T47D (cell line): ENCODE measurements at regions not wholly inside any gene's neighbourhood (a gene's known extent, or its start where the extent isn't known, plus 50 kb on each side); places are given as distances from the start of the nearest gene placed in this dataset.

Experiments used
- DNase-seq, 2 experiments: peaks; one replicate each; pipeline versions ENCODE4 v3.0.0 to v3.0.0-alpha.2; 2011 to 2012; ENCODE audit warnings: low read depth in 1 of 2, low spot score in 1 of 2
- JUND ChIP-seq: IDR thresholded peaks from 2 replicates; pipeline ENCODE4 v1.6.1; 2012; ENCODE audit warnings: low read depth
- in situ Hi-C: cut with HindIII; loops from 2 replicates; pipeline ENCODE4 v1.10.0; 2016; ENCODE audit warnings: low sequenced_read_pairs, low pct_unique_long_range_greater_than_20kb

DNA sequence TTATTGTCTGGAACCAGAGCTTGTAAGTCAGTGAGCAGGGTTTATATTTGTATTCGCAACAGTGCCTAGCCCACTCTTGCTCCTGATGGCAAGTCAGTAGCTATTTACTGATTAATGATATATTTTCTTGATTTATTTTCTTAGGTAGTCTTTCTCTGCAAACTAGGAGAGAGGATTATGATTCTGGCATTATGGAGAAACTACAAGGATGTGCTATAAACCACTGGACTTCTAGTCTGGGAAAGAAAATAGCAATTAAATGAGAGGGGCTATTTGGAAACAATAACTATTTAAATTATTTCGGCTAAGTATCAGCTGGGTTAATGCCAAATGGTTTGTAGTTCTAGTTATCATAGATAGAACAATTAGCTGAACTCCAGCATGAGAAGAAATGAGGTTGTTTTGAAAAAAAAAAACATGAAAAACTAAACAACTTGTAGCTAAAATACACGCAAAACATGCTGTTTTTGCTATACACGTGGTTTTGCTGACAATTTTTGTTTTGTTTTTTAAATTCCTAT is 304.9 kb upstream of the TCF21 start:
- in situ Hi-C loops: no loop called here
- no peak for DNase-seq
- TF ChIP-seq JUND: no peak

DNA sequence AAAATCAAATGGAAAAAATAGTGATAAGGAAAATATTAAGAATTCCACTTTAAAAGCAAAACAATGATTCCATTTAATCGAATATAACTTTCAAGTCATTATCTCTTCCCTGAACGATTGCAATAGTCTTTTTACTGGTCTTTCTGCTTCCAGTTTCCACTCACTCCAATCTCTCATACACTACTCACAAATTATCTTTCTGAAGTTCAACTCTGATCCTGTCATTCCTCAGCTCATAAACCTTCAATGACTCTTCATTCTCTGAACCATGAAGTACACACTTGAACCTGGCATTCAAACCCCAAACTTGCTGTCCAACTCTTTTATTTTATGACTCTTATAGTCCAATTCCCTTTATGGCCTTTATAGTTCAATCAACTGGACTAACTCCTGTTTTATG is 304.1 kb upstream of the TCF21 start:
- in situ Hi-C loops: no loop called here

DNA sequence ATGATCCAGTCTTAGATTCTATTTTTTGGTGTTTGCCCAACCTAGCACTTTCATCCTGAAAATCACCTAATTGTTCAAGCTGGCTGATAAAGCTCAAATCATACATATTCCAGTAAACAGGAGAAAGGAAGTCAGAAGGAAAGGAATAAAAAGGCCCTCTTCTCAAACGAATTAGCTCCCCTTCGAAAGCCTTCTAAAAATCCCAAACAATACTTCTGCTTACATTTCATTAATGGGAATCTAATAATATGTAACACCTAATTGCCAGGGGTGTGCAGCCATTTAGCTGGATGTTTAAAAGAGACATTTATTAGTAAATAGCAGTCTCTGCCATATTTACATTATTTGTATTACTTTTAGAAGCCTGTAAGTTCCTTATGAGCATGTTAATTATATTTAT is 302.9 kb upstream of the TCF21 start:
- no peak for TF ChIP-seq JUND
- DNase-seq: no peak
- in situ Hi-C loops: no loop called here

More for the DNA sequence above, 304.1 kb upstream of the TCF21 start:
- TF ChIP-seq JUND: no peak
- no peak for DNase-seq

DNA sequence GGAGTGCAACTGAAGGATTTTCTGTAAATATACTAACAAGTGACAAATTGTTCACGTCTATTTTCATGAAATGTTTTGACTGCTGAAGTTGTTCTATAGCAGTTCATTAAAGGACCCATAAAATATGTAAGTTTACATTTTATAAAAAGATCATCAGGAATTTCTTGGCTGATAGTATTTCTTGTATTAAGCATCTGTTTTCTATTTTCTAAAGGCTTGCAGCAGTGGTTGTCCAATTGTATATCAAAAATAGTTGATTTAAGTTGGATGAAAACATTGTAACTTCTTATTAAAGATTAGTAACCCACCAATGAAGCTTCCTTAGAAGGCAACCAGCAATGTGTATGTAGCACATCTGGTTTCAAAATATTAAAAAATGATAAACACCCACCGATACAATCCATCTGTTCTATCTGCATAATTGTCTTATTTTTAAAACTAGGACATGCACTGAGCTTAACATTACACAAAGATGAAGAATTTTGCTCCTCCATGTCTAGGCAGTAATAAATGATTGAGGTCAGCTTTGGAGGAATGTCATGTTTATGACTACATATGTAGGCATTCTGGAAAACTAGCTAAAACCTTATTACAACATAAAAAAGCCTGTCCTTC is 301.3 kb upstream of the TCF21 start:
- no peak for DNase-seq
- in situ Hi-C loops: no loop called here
- no peak for TF ChIP-seq JUND

DNA sequence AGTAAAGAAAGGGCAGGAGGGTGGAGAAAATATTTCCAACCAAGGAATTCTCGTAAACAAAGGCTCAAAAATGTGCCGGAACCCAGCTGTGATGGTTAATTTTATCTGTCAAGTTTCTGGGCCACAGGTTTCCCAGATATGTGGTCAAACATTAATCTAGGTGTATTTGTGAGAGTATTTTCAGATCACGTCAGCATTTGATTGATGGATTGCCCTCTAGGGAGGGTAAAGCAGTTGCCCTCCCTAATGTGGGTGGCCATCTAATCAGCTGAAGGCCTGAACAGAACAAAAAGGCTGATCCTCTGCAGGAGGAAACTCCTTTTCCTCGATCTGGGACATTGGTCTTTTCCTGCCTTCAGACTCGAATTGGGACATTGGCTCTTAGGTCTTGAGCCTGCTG is 298.7 kb upstream of the TCF21 start:
- no peak for TF ChIP-seq JUND
- DNase-seq: no peak
- in situ Hi-C loops: no loop called here

DNA sequence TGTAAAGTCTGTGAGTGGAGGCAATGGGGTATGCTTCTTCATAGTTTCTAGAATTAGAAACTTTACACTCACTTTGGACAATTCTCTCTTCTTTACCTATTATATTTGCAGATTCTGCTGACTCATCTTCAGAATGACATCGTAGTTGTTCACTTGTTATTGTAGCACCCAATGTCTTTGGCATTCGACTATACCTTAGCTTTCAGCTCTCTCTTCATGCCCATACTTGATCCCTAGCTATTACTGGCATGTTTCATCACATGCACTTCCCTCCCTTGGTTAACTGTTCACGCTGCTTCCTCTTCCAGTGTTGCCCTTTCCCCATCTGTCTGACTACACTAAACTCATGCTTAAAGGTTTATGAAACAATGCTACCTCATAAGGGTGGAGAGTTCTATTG is 298.1 kb upstream of the TCF21 start:
- no peak for DNase-seq
- TF ChIP-seq JUND: no peak
- in situ Hi-C loops: no loop called here

DNA sequence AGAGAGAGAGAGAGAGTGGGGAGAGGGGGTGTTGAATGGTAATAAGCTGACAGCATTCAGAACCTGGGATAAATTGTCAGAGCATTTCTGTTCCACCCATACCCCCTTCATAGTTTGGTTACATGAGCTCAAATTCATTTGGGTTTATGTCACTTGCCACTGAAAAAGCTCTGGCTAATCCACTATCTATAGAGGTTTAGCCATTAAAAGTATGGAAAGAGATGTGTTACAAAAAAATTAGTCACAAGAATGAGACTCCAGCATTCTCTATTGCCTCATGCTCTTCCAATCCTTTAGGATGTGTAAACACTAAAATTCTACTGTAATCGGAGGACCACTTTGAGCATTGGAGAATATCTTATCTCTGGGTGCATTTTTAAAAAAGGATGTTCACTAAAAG is 297.6 kb upstream of the TCF21 start:
- no peak for TF ChIP-seq JUND
- in situ Hi-C loops: no loop called here
- no peak for DNase-seq

DNA sequence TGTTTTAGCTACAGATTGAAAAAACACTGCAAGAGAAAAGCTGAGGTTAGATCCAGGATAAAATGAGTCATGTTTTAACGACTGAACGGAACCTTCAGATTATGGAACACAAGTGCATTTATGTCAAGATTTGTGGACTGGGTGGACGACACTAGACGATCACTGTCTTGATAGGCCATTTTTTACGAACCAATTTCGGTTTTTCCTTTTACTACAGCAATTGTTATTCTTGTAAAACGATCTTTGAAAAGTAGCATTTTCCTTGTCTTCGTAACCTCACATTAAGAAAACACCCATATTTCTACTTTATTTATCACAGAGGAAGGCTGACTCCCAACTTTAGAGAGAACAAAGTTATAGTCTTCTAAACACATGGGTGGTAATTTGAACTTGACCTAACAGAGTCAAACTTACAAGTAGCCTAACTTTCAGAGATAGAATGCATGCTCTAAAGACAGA is 294.2 kb upstream of the TCF21 start:
- in situ Hi-C loops: no loop called here
- TF ChIP-seq JUND: no peak
- DNase-seq: no peak

DNA sequence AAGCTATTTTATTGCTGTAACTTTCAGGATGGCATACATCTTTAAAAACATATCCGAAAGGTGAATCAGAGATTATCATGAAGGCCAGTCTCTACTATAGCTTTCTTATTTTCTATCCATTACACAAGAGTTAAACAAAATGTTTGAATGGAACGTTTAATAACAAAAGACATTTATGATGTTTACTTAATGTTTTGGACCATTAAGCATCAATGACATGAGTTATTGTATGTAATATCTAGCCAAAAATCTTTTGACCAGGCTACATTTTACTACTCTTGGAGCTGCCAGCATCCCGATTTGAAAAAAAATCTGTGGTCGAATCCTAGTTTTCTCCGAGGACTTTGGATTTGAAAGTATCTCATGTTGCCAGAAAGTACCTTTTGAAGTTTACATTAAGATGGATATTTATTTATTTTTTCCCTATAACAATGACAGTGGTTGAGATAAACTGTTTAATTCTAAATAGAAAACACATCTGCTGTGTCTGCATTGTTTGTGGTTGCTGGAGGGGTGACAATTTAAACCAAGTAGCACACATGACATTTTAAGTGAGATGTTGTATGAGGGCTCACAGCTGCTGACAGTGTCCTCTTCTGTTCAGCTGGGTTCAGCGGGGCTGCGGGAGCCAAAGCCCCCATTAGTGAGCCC is 293.7 kb upstream of the TCF21 start:
- in situ Hi-C loops: no loop called here
- no peak for TF ChIP-seq JUND
- no peak for DNase-seq

DNA sequence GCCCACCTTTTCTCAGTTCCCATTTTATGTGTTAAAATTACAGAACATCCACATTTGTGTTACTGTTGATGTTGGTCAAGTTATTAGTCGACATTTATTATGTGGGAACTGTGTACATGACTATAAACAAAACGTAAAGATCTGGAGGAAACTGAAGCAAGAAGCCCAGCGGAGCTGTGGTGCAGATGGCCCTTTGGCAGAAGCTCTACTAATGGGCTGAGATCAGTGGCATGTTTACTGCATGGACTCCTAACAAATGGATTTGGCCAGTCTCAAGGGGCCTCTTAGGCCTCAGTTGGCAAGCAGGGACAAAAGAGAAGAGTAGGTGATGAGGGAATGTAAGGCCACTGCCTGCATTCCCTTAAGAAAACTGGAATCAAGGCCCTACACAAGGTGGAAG is 282.1 kb upstream of the TCF21 start:
- no peak for TF ChIP-seq JUND
- DNase-seq: no peak
- in situ Hi-C loops: no loop called here

DNA sequence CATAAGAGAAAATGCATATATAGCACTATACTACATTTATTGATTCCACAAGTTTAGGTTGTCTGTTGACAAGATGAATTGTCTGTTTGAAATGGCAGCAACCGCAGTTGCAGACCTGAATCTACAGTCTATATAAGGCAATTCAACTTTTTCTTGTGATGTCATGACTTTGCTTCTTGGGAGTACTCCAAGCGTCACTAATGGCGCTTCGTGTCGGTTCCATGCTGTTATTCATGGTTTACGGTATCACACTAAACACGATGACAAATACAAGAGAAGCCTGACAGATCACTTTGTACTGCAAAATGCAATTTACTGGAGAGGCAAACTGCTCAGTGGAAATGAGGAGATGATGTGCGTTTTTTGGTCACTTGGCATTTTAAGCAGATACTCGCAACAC is 280.3 kb upstream of the TCF21 start:
- in situ Hi-C loops: no loop called here
- TF ChIP-seq JUND: no peak
- no peak for DNase-seq

DNA sequence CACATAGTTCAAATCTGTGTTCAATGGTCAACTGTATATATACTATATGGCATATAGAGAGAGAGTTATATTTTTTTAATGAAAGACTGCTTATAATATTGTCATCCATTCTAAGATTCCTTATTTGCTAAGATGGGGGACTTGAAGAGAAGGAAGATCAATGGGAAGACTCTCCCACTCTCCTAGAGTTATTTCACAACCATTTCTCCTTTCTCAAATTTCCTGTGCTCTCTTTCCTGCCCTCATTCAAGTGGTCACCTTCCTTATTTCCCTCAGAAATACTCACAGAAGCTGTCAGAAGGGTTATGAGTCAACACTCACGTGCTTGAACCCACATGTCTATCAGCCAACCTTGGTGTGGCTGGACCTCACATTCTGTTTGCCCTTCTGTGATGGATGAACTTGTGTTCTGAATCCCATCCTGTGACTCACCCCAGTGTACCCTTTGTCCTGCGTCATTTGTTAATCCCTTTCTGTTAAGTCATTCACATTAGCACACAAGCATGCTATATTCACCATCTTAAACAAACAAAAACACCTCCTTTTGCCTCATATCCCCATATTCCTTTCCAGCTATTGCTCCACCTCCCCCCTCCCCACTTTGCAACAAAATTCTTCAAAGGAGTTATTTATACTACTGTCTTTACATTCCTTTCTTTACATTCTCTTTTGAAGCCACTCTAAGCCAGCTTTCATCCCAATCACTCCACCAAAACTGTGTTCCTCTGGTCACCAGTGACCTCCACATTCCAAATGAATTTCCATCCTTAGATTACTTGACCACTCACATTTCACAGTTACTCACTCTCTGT is 279.3 kb upstream of the TCF21 start:
- TF ChIP-seq JUND: no peak
- DNase-seq: no peak
- in situ Hi-C loops: no loop called here

DNA sequence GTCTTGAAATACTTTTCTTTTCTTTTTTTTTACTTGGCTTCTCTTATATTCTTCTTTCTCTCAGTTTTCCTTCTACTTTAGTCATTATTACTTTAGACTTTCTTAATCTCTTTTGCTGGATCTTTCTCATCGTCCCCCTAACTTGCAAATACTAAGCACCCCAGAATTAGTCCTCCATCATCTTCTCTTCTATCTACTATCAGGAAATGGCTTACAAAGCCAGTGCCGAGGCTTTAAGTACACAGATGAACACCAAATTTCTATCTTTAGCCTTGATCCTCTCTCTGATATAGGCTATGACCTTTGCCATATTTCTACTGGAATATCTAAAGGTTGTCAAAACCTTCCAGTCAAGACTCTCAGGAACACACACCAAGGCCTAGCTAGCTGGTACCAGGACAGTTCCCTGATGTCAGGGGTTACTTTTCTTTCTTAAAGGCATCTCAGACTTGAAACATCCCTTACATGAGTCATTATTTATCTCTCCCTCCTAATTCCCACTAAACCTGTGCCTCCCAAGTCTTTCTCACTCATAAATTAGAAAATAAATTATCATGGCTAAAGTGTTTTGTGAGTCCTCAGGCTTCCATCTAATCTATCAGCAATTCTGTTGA is 278.6 kb upstream of the TCF21 start:
- in situ Hi-C loops: no loop called here
- no peak for DNase-seq
- no peak for TF ChIP-seq JUND
